ENCODE measurements at regions not wholly inside any gene's neighbourhood (a gene's known extent, or its start where the extent isn't known, plus 50 kb on each side); places are given as distances from the start of the nearest gene placed in this dataset.

- no peak for DNase-seq (ENCODE audit: low read depth in 4 of 4, low spot score in 3 of 4)
These were observed 253.5 kb downstream of the SHQ1 start for GRCh38 chr3:72594615-72595215.

GRCh38 chr3:72593881-72594397 is 254.3 kb downstream of the SHQ1 start:
- DNase-seq (ENCODE audit: low read depth in 4 of 4, low spot score in 3 of 4) = no peak

- no peak for DNase-seq (ENCODE audit: low read depth in 4 of 4, low spot score in 3 of 4)
These were observed 256.5 kb downstream of the SHQ1 start for GRCh38 chr3:72591522-72592421.

GRCh38 chr3:72590732-72591221 is 257.5 kb downstream of the SHQ1 start:
- DNase-seq (ENCODE audit: low read depth in 4 of 4, low spot score in 3 of 4) = no peak

GRCh38 chr3:72587282-72587681 is 261.0 kb downstream of the SHQ1 start:
- DNase-seq (ENCODE audit: low read depth in 4 of 4, low spot score in 3 of 4) = no peak

DNA sequence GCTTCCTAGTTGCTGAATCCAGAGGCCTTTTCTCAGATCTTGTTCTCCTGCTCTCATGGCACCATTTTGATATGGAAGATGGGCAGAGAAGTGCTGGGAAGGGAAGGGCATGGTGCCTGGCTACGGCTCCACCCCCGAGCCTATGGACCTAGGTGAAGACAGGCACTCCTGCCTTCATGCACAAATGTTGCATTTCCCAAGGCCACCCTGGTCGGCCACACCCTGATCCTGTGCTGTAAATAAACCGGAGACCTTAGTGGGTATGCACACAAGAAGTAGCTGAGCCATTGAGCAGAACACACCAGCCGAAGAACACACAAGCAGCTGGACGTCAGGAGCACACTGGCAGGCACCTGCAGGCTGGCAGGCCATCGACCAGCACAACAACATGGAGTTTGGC is 261.6 kb downstream of the SHQ1 start:
- no peak for DNase-seq (ENCODE audit: low read depth in 4 of 4, low spot score in 3 of 4)

- DNase-seq (ENCODE audit: low read depth in 4 of 4, low spot score in 3 of 4) = no peak
These were observed 262.3 kb downstream of the SHQ1 start for GRCh38 chr3:72585966-72586365.

GRCh38 chr3:72584262-72584661 is 264.0 kb downstream of the SHQ1 start:
- DNase-seq (ENCODE audit: low read depth in 4 of 4, low spot score in 3 of 4) = no peak

DNA sequence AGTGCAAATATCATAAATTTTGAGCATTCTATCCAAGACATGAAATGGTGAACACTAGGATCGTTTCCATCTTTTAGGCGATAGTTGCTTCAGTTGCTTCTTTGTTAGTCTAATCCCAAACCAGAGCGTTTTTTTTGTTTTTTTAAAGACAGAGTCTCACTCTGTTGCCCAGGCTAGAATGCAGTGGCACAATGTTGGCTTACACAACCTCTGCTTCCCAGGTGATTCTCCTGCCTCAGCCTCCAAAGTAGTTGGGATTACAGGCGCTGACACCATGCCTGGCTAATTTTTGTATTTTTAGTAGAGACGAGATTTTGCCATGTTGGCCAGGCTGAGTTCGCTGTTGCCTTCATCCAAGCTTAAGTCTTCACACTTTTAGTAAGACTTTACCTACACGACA is 265.3 kb downstream of the SHQ1 start:
- no peak for DNase-seq (ENCODE audit: low read depth in 4 of 4, low spot score in 3 of 4)

- DNase-seq (ENCODE audit: low read depth in 4 of 4, low spot score in 3 of 4) = no peak
These were observed 265.9 kb downstream of the SHQ1 start for GRCh38 chr3:72582211-72582878.

- DNase-seq (ENCODE audit: low read depth in 4 of 4, low spot score in 3 of 4) = no peak
These were observed 267.3 kb downstream of the SHQ1 start for GRCh38 chr3:72580900-72581299.

GRCh38 chr3:72580246-72580756 is 267.9 kb downstream of the SHQ1 start:
- DNase-seq (ENCODE audit: low read depth in 4 of 4, low spot score in 3 of 4) = no peak

DNA sequence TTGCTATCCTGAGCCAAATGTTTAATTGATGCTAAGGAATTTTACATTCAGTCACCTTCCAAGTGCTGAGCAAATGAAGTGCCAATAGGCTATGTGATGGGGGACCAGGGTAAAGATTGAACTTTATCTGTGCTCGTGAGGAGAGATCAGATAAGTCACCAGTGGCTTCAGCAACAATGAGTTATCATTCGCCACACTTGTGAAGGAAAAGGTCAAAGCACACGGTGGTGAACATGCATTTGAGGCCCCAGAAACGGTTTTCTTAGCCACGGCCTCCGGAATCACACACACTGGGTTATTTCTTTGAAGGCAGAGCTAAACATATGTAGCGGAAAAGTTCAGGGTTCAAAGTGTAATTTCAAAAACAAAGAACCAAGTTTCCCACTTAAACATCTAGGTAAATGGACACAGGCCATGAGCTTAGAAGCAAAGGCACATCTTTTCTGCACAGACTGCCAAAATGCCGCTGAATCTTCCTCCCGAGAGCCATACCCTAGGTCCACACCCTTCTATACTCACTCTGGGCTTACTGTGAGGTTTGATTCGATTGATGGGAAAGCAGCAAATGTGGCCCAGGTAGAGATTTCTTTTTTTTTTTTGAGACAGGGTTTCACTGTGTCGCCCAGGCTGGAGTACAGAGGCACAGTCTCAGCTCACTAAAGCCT is 268.5 kb downstream of the SHQ1 start:
- no peak for DNase-seq (ENCODE audit: low read depth in 4 of 4, low spot score in 3 of 4)

DNA sequence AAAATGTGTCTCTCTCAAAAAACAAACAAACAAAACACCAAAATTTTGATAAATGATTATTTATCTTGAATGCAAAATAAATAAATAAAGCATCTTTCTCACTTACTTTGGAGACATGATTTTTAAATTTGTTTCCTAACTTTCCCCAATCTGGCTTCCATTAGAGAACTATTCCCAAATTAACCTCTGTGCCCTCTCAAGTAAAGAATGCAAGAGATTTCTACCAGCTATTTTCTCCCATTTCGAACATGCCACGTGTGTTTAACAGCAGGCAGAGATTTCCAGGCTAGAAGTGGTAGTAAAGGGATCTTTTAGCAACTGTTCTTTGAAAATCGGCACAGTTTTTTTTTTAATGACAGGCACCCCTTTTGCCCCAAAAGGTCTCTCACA is 269.1 kb downstream of the SHQ1 start:
- no peak for DNase-seq (ENCODE audit: low read depth in 4 of 4, low spot score in 3 of 4)

DNA sequence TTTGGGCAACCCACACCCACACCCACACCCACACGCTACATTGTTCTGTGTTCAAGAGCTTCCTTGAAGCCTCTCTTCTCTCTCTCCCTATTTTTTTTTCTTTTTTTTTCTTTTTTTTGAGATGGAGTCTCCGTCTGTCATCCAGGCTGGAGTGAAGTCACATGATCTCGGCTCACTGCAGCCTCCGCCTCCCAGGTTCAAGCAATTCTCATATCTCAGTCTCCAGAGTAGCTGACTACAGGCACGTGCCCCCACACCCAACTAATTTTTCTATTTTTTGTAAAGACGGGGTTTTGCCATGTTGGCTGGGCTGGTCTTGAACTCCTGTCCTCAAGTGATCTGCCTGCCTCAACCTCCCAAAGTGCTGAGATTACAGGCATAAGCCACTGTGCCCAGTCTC is 271.1 kb downstream of the SHQ1 start:
- no peak for DNase-seq (ENCODE audit: low read depth in 4 of 4, low spot score in 3 of 4)

DNA sequence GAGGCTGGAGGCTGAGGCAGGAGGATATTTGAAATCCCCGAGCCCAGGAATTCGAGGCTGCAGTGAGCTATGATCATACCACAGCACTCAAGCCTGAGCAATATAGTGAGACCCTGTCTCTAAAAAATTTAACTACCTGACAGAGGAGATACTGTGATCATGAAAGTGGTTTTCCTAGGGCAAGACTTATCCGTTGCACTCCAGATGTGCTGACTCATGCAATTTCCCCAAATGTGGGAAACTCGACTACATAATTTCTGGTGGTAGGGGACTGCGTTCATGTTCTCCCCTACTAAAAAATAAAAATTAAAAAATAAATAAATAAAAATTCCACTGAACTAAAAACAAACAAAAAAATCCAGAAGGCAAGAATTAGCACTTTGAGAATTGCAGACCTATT is 271.7 kb downstream of the SHQ1 start:
- no peak for DNase-seq (ENCODE audit: low read depth in 4 of 4, low spot score in 3 of 4)

GRCh38 chr3:72574144-72574543 is 274.1 kb downstream of the SHQ1 start:
- DNase-seq (ENCODE audit: low read depth in 4 of 4, low spot score in 3 of 4) = no peak

GRCh38 chr3:72573051-72573450 is 275.2 kb downstream of the SHQ1 start:
- no peak for DNase-seq (ENCODE audit: low read depth in 4 of 4, low spot score in 3 of 4)

DNA sequence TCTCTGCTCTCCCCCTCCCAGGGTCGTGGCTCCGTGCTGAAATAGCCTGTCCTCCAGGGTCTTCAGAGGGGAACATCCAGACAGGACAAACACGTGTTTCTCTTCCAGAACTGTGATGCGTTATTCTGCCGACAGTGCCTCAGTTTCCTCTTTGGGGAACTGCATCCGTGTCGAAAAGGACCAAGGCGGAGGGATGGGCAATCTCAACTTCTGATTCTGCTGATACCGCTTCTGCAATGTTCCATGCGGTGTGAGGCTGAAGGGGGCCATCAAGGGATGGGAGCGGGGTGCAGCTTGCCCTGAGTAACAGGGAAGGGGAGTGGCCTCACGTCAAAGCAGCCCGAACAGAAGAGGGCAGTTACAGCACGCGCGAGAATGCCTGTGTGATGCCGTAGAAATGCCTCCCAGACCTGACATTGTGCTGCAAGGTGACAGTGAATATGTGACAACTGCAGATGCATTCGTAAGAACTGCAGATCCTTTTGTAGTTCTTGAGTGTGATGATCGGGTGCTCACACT is 275.7 kb downstream of the SHQ1 start:
- DNase-seq (ENCODE audit: low read depth in 4 of 4, low spot score in 3 of 4) = no peak

- no peak for DNase-seq (ENCODE audit: low read depth in 4 of 4, low spot score in 3 of 4)
These were observed 276.6 kb downstream of the SHQ1 start for GRCh38 chr3:72571638-72572114.

All from left renal pelvis (tissue), 4 donors.